MM.1S (cell line): ENCODE measurements at regions not wholly inside any gene's neighbourhood (a gene's known extent, or its start where the extent isn't known, plus 50 kb on each side); places are given as distances from the start of the nearest gene placed in this dataset.

Experiments used
- EZH2phosphoT487 ChIP-seq: fragments of 300-600 bp; sonication (generic); IDR thresholded peaks from 2 replicates; pipeline ENCODE4 v1.6.1; 2018; ENCODE audit warnings: antibody characterized with exemption, low read length
- TF ChIP-seq, protein P1 (sequence below): fragments of 300-600 bp; sonication (generic); IDR thresholded peaks from 2 replicates; pipeline ENCODE4 v1.5.1; 2016; ENCODE audit warnings: antibody characterized with exemption, low read length, mixed read lengths

- TF ChIP-seq, protein P1, sequence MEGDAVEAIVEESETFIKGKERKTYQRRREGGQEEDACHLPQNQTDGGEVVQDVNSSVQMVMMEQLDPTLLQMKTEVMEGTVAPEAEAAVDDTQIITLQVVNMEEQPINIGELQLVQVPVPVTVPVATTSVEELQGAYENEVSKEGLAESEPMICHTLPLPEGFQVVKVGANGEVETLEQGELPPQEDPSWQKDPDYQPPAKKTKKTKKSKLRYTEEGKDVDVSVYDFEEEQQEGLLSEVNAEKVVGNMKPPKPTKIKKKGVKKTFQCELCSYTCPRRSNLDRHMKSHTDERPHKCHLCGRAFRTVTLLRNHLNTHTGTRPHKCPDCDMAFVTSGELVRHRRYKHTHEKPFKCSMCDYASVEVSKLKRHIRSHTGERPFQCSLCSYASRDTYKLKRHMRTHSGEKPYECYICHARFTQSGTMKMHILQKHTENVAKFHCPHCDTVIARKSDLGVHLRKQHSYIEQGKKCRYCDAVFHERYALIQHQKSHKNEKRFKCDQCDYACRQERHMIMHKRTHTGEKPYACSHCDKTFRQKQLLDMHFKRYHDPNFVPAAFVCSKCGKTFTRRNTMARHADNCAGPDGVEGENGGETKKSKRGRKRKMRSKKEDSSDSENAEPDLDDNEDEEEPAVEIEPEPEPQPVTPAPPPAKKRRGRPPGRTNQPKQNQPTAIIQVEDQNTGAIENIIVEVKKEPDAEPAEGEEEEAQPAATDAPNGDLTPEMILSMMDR = no peak
- TF ChIP-seq EZH2phosphoT487 = no peak
Measured at GRCh38 chr21:14842601-14843000, 222.2 kb downstream of the NRIP1 start.
